HEK293T (cell line): ENCODE measurements at regions not wholly inside any gene's neighbourhood (a gene's known extent, or its start where the extent isn't known, plus 50 kb on each side); places are given as distances from the start of the nearest gene placed in this dataset.

Experiments used
- CTCF ChIA-PET: fragments of 350-600 bp; formaldehyde crosslinking; extraction: SDS; loops from one replicate; lab custom pipeline; 2021; ENCODE audit warnings: antibody characterized with exemption, inconsistent platforms; lab: Yijun Ruan, JAX
- POLR2A ChIA-PET: fragments of 350-600 bp; formaldehyde crosslinking; extraction: SDS; loops from one replicate; lab custom pipeline; 2020; ENCODE audit warnings: antibody characterized with exemption, inconsistent platforms; lab: Yijun Ruan, JAX
- DNase-seq: peaks from one replicate; pipeline ENCODE4 v3.0.0; 2012; ENCODE audit warnings: mixed read lengths; ENCODE audit errors: extremely low spot score
- ARNT ChIP-seq: fragments of 450-650 bp; IDR thresholded peaks from 2 replicates; pipeline ENCODE4 v1.6.1; 2017; ENCODE audit warnings: mild to moderate bottlenecking
- BHLHE40 ChIP-seq: fragments of 450-650 bp; IDR thresholded peaks from 2 replicates; pipeline ENCODE4 v1.6.1; 2016; ENCODE audit warnings: mild to moderate bottlenecking, moderate library complexity, borderline replicate concordance
- CTBP1 ChIP-seq: fragments of 450-650 bp; IDR thresholded peaks from 2 replicates; pipeline ENCODE4 v1.6.1; 2016; ENCODE audit warnings: borderline replicate concordance
- ELF4 ChIP-seq: fragments of 450-650 bp; IDR thresholded peaks from 2 replicates; pipeline ENCODE4 v1.6.1; 2017; ENCODE audit warnings: antibody characterized with exemption
- FOXA1 ChIP-seq: fragments of 450-650 bp; IDR thresholded peaks from 2 replicates; pipeline ENCODE4 v1.6.1; 2016; ENCODE audit warnings: mild to moderate bottlenecking
- FOXK2 ChIP-seq: fragments of 450-650 bp; IDR thresholded peaks from 2 replicates; pipeline ENCODE4 v1.6.1; 2016; ENCODE audit warnings: mild to moderate bottlenecking
- FOXM1 ChIP-seq: fragments of 450-650 bp; IDR thresholded peaks from 2 replicates; pipeline ENCODE4 v1.6.1; 2017; ENCODE audit warnings: mild to moderate bottlenecking, borderline replicate concordance
- HDGF ChIP-seq: fragments of 450-650 bp; IDR thresholded peaks from 2 replicates; pipeline ENCODE4 v1.6.1; 2017; ENCODE audit warnings: antibody characterized with exemption, borderline replicate concordance
- L3MBTL2 ChIP-seq: fragments of 450-650 bp; conservative IDR thresholded peaks from 2 replicates; pipeline ENCODE4 v1.6.1; 2016; ENCODE audit warnings: mild to moderate bottlenecking
- LEF1 ChIP-seq: fragments of 450-650 bp; IDR thresholded peaks from 2 replicates; pipeline ENCODE4 v1.6.1; 2017; ENCODE audit warnings: mild to moderate bottlenecking, borderline replicate concordance
- NFRKB ChIP-seq: fragments of 450-650 bp; IDR thresholded peaks from 2 replicates; pipeline ENCODE4 v1.6.1; 2016; ENCODE audit warnings: mild to moderate bottlenecking, moderate library complexity
- SP1 ChIP-seq: fragments of 450-650 bp; IDR thresholded peaks from 2 replicates; pipeline ENCODE4 v1.6.1; 2017
- SUZ12 ChIP-seq: fragments of 450-650 bp; IDR thresholded peaks from 2 replicates; pipeline ENCODE4 v1.6.1; 2016; ENCODE audit warnings: mild to moderate bottlenecking
- TARDBP ChIP-seq: fragments of 450-650 bp; IDR thresholded peaks from 2 replicates; pipeline ENCODE4 v1.6.1; 2016
- ZNF384 ChIP-seq: fragments of 450-650 bp; IDR thresholded peaks from 2 replicates; pipeline ENCODE4 v1.6.1; 2016
- TF ChIP-seq, protein P1 (sequence below): fragments of 450-650 bp; IDR thresholded peaks from 2 replicates; pipeline ENCODE4 v1.6.1; 2016

DNA sequence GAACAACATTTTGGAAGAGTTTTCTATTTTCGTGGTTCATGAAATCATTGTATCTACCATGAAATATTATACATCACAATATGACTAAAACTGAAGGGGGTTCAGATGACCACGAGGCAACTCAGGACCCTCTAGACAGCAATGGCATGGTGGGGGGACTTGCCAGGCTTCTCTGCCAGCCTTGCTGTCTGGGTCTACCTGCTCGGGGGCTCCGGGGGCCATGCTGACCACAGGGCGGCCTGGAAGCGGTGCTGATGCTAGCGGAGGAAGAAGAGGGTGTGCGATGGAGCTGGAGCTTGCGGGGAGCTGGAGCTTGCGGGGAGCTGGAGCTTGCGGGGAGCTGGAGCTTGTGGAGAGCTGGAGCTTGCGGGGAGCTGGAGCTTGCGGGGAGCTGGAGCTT lies 89.2 kb upstream of the IRX4 start:
- CTCF ChIA-PET: interaction anchor here (0.6 kb wide), 1 partner anchor 180 kb away, joined by 5 read pairs; no protein-coding TSS in a partner anchor
- POLR2A ChIA-PET: no interaction called here

DNA sequence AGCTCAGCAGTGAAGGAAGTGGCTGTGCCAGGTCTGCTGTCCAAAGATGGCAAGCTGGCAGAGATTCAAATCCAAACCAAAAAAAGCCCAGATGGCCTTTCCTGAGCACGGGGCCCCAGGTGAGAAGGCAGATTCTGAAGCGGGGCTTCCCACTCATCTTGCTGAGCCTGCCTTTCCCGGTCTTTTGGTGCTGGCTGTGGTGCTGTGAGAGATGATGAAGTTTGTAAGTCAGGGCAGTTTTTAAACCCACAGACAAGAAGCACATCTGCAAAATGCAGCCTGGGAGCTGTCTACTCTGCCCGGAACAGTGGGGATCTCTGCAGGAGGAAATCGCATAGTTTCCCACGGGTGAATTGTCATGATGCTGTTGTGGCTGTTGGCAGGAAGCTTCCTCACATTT lies 85.0 kb upstream of the IRX4 start:
- TF ChIP-seq NFRKB (no peak), FOXA1 (no peak), BHLHE40 (no peak), LEF1 (no peak), SP1 (no peak)
- ChIA-PET CTCF (no interaction called here), POLR2A (no interaction called here)
- no peak for DNase-seq

More for the DNA sequence above, 89.2 kb upstream of the IRX4 start:
- no peak for TF ChIP-seq L3MBTL2
- TF ChIP-seq CTBP1: no peak
- no peak for TF ChIP-seq HDGF
- no peak for TF ChIP-seq BHLHE40
- DNase-seq: no peak

DNA sequence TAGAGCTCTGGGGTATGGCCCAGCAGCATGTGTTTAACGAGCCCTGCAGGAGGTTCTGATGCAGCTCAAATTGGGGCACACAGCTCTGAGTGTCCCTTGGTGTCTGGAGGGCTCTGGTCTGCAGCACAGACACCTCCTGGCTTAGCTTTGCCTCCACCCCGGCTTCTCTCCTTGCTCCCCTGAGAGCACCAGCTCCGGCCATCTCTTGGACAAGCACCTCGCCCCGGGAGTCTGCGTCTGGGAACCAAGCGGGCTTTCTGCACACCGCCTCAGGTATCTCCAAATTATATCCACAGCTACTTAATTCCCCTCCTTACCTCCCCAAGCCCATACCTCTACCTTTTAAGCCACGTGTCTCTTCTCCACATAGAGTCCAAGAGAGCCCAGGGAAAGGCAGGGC lies 83.7 kb upstream of the IRX4 start:
- POLR2A ChIA-PET: no interaction called here
- TF ChIP-seq LEF1: no peak
- TF ChIP-seq ZNF384: no peak
- TF ChIP-seq BHLHE40: no peak
- TF ChIP-seq FOXM1: no peak
- no peak for TF ChIP-seq HDGF
- no peak for TF ChIP-seq L3MBTL2
- no peak for TF ChIP-seq ARNT
- TF ChIP-seq FOXK2: no peak
- TF ChIP-seq FOXA1: no peak
- no peak for TF ChIP-seq CTBP1
- no peak for TF ChIP-seq TARDBP
- no peak for TF ChIP-seq ELF4
- no peak for TF ChIP-seq SUZ12
- no peak for TF ChIP-seq SP1
- TF ChIP-seq NFRKB: no peak
- no peak for DNase-seq
- CTCF ChIA-PET: no interaction called here

DNA sequence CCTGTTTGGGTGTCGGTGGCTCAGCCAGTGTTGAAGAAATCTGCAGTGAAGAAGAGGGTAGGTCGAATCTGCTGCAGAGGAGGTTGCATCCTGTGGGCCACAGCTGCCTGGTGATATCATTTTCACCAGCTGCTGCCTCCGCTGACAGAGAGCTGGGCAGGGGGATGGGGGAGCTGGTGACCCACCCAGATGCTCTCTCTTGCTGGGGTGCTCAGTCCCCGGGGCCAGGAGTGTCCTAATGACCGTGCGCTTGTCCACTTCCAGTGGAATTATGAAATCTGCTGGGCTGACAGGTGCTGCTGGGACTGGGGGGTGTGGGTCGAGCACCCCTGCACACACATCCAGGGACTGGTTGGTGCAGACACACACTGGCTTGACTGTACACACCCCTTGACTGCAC lies 83.2 kb upstream of the IRX4 start:
- POLR2A ChIA-PET: no interaction called here
- CTCF ChIA-PET: no interaction called here
- no peak for DNase-seq
- no peak for TF ChIP-seq FOXK2
- no peak for TF ChIP-seq HDGF
- TF ChIP-seq SP1: no peak
- TF ChIP-seq SUZ12: no peak
- TF ChIP-seq NFRKB: no peak
- TF ChIP-seq BHLHE40: no peak
- TF ChIP-seq FOXA1: no peak
- no peak for TF ChIP-seq ELF4
- no peak for TF ChIP-seq FOXM1
- no peak for TF ChIP-seq ZNF384
- no peak for TF ChIP-seq CTBP1

DNA sequence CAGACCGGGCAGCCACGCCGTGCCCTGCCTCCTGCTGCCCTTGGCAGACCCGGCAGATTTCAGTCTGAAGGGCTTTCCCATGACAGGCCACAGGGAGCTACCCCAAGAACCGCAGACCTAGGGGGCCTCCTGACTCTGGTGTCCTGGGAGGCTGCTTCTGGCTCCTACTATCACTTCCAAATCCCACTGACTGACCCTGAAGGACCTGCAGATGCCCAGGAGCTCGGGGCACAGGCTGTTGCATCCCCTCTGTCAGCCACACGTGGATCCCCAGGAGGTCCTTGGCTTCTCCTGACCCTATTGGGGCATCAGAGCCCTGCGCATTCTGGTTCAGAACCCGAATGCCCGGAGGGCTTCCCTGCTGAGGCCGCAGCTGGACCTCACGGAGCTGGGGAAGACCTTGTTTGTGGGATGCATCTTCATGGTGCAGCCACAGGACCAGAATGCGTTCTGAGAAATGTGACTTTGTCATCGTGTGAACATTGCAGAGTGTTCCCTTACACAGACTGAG lies 81.3 kb upstream of the IRX4 start:
- DNase-seq: no peak
- ChIA-PET POLR2A (no interaction called here), CTCF (interaction anchor here (0.6 kb wide), 1 partner anchor 838 kb away, joined by 4 read pairs; no protein-coding TSS in a partner anchor)
- TF ChIP-seq FOXM1: no peak

DNA sequence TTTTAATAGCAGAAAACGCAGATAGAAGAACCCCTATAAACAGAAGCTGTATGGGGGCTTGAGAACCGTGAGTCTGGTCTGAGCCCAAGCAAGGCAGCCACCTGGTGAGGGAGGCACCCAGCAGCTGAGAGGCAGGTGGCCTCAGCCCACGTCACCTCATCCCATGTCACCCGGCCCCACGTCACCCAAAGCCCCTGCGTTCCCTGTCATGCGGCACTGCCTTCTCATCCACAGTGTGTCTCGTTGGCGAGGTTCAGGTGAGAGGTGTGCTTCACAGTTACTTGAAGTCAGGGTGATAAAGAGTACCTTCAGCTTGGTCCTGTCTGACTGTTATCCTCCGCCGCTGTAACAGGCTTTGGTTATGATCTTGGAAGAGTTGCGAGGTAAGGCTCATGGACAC lies 80.6 kb upstream of the IRX4 start:
- ChIA-PET POLR2A (no interaction called here), CTCF (no interaction called here)
- TF ChIP-seq ARNT: no peak
- no peak for TF ChIP-seq NFRKB
- TF ChIP-seq LEF1: no peak
- TF ChIP-seq HDGF: no peak
- no peak for TF ChIP-seq L3MBTL2
- TF ChIP-seq CTBP1: no peak
- no peak for TF ChIP-seq SP1
- TF ChIP-seq FOXM1: no peak
- TF ChIP-seq FOXK2: no peak
- TF ChIP-seq FOXA1: no peak
- TF ChIP-seq BHLHE40: no peak
- TF ChIP-seq, protein P1, sequence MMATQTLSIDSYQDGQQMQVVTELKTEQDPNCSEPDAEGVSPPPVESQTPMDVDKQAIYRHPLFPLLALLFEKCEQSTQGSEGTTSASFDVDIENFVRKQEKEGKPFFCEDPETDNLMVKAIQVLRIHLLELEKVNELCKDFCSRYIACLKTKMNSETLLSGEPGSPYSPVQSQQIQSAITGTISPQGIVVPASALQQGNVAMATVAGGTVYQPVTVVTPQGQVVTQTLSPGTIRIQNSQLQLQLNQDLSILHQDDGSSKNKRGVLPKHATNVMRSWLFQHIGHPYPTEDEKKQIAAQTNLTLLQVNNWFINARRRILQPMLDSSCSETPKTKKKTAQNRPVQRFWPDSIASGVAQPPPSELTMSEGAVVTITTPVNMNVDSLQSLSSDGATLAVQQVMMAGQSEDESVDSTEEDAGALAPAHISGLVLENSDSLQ: no peak
- no peak for DNase-seq

DNA sequence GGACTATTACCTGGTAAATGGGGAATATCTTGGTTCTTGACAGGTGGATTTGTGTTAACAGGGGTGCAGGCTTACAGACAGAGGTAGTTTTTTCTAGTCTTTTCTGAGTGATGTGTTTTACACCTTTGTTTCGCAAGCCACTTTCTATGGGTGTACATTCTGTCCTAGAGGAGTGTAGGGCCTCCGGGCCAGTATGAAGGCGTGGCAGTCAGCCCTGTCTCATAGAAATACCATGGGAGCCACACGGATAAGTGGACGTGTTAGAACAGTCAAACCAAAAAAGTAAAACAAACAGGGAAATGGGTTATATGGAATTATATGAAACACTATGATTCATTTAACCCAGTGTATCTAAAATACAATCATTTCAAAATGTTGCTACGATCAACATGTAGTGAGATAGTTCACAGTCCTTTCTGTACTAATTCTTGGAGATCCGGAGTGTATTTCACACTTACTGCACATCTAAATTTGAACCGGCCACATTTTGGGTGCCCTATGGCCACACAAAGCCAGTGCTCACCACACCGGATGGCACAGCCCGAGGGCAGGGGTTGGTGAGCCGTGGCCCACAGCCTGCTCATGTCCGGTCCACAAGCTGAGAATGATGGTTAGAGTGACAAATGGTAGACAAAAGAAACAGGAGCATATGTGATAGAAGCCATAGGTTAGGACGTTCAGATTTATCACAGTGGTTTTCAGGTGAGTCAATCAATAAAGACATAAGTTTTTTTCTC lies 80.1 kb upstream of the IRX4 start:
- ChIA-PET CTCF (no interaction called here), POLR2A (no interaction called here)
- TF ChIP-seq ZNF384 (no peak), L3MBTL2 (no peak)
- DNase-seq: no peak

DNA sequence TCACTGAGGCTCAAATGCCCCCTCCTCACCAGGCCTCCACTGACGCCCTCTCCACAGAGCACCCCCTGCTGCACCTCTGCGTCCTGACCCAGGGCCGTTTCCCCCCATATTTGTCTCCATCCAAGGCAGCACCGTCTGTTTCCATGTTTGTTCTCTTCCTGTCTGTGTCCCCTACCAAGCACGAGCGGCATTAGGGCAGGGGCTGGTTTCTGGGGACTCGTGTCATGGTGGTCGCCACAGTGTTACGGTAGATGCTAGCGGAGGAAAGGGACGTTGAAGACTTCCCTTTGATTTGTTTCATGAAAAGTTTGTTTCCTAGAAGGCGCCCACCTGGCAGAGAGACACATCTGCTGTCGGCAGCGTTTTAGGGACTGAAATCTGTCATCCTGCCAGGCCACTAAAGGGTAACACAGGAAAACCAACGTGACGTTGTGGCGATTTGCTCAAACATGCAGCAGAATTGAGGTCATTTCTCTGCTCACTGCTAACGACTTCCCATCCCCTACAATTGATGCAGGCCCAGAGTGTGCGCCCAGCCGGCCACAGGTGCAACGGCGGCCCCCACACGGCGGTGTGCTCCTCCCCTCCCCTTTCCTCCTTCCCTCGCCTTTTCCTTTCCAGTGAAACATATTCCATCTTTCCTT lies 79.3 kb upstream of the IRX4 start:
- ChIA-PET CTCF (no interaction called here), POLR2A (no interaction called here)
- TF ChIP-seq NFRKB: no peak
- TF ChIP-seq SP1: no peak
- TF ChIP-seq ELF4: no peak
- TF ChIP-seq HDGF: no peak
- no peak for TF ChIP-seq LEF1
- TF ChIP-seq CTBP1: no peak
- no peak for TF ChIP-seq ARNT
- TF ChIP-seq ZNF384: no peak
- TF ChIP-seq TARDBP: no peak
- TF ChIP-seq FOXM1: no peak
- no peak for TF ChIP-seq BHLHE40
- TF ChIP-seq FOXK2: no peak
- TF ChIP-seq SUZ12: no peak
- TF ChIP-seq, protein P1: no peak
- TF ChIP-seq L3MBTL2: no peak
- no peak for TF ChIP-seq FOXA1
- no peak for DNase-seq
